GM12873 (cell line): ENCODE measurements at regions not wholly inside any gene's neighbourhood (a gene's known extent, or its start where the extent isn't known, plus 50 kb on each side); places are given as distances from the start of the nearest gene placed in this dataset.

ENCODE experiments used
- TF ChIP-seq, protein P1 (sequence below): IDR thresholded peaks from 2 replicates; pipeline ENCODE4 v1.5.1; 2012; ENCODE audit warnings: low read depth, mild to moderate bottlenecking, moderate library complexity, low read length, control low read depth; ENCODE audit not compliant: insufficient read depth; ENCODE audit errors: missing control alignments

DNA sequence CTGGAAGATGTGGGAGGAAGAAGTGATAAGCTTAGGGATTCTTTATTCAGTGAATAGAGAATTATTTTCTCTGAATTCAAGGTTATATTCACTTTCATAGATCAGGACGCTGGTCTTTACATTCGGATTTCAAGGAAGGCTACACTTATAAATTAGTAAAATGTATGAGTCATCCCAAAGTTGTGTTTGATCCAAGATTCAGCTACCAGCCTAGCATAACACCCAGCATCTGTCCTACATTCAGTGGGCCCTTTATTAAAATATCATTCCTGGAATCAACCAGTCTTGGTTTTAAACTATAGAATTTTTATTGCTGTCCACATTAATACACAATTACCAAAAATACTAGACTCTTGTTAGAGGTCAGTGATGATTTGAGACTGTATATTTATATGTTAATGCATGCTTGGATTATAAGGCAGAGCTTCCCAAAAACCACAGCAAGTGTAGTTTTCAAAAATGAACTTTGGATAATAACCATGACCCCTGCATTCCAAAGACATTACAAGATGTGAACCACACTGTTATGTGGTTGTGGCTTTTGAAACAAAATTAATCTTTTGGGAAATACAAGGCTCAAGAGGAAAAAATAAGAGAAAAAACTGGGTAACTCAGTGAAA lies 210.7 kb upstream of the CNR1 start:
- TF ChIP-seq, protein P1, sequence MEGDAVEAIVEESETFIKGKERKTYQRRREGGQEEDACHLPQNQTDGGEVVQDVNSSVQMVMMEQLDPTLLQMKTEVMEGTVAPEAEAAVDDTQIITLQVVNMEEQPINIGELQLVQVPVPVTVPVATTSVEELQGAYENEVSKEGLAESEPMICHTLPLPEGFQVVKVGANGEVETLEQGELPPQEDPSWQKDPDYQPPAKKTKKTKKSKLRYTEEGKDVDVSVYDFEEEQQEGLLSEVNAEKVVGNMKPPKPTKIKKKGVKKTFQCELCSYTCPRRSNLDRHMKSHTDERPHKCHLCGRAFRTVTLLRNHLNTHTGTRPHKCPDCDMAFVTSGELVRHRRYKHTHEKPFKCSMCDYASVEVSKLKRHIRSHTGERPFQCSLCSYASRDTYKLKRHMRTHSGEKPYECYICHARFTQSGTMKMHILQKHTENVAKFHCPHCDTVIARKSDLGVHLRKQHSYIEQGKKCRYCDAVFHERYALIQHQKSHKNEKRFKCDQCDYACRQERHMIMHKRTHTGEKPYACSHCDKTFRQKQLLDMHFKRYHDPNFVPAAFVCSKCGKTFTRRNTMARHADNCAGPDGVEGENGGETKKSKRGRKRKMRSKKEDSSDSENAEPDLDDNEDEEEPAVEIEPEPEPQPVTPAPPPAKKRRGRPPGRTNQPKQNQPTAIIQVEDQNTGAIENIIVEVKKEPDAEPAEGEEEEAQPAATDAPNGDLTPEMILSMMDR, result no peak

DNA sequence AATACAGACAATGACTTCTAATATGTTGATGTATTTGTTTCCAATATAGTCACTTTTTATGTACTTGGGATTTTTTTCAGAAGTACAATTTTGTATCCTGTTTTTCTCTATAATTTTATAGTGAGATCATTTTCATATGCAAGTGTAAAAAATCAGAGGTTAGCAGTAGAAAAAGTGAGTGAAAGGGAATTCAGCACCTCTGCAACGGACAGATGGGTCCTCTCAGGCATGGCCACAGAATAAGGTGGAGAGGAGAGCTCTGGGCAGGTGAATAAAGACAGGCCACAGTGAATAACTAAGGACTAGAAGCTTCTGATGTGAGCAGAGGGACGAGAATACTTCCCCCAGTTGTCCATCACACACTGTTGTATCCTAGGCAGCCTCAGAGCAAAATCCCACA lies 210.1 kb upstream of the CNR1 start:
- TF ChIP-seq, protein P1, result no peak

DNA sequence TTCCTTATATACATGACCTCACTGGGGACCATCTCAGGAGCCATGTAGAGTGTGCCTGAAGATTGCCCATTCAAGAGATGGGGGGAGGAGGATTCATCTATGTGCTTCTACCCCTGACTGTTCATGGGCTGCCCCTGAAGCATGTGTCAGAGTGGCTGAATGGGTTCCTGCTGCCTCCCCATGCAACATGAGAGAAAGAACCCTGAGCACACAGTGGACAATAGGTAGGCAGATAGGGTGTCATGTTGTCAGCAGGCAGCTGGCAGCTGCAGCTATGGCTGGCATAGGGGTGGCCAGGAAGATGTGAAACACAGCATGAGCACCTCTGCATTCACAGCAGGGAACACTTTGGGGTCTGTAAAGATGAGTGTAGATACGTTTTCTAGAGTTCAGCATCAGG lies 208.4 kb upstream of the CNR1 start:
- TF ChIP-seq, protein P1, result no peak

DNA sequence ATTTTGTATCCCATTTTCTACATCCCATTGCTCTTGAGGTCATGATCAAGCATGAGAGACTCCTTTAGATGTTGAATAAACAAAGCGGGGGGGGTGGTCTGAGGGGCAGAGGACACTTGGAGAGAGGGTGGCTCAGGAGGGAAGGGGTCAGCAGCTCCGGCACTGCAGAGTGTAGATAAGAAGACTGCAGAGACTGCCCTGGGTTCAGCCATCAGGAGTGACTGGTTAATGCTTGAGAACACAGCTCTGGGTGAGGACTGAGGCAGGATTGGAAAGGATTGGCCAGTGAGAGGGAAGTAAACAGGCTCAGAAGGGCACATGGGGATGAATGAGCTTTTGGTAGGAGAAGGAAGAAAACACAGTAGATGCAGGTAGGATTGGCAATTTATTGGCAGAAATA lies 205.3 kb upstream of the CNR1 start:
- TF ChIP-seq, protein P1, result no peak

DNA sequence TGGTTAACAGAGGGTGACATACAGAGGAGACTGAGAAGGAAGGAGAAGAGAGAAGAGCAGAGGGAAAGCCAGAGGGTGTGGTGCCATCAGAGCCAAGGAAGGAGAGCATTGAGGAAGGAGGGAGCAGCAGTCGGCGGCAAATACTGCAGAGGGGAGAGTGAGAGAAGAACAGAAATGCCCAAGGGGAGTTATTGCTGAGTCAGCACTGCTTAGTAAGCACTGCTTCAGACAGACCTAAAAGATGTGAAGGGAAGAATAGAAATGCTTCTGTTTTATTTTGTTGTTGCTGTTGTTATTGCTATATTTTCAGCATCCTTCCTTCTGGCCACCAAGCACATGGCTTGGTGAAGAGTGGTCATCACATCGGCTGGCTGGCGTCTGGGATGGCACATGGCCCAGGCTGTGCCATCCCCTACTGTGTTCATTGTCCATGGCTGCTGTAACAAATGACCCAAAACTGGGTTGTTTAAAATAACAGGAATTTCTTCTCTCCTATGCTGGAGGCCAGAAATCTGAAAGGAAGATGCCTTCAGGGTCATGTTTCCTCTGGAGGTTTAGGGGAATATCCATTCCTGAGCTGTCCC lies 204.1 kb upstream of the CNR1 start:
- TF ChIP-seq, protein P1, result no peak

DNA sequence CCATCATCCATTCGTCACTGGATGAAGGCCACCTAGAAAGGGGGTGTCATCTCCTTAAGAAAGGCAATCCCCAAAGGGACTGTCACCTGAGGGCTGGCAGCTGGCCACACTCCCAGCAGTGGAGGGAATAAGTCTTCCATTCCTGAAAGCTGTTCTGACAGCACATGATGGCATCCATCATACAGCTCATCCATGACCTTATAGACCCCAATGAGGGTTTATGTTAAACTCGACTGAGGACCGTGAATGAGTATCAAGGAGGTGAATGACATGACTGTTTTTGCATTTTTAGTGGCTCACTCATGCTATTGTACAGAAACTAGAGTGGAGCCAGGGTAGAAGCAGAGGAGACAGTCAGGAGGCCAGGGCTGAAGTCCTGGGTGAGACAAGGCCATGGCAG lies 203.1 kb upstream of the CNR1 start:
- TF ChIP-seq, protein P1, result no peak

DNA sequence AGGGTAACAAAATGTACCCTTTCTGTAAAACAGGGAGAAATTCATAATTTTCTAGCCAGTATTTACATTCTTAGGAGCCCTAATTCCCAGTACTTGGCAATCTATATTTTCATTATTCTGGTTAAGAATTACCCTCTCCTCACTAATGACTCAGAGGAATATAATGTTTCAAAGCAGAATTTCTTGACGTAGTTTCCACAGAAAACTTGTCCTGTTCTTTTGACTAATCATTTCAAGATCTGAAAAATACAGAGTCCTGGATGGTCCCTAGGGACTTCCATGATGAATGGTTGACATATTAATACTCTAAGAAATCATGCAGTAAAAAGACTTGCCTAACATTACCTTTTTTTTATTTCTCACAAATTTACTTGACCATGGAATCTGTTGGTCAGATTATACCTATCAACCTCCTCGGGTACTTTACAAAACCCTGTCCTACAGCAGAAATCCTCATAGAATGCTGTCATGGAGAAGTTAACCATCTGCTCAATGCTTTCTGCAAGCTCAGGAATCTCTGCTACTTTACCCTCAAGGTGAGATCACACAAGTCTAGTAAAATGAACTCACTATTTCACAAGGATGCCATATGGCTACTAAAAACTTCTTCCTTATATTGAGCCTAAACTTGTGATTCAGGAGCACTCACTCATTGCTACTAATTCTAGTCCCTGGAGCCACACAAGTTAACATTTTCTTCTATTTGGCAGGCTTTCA lies 202.1 kb upstream of the CNR1 start:
- TF ChIP-seq, protein P1, result no peak
